ENCODE measurements at regions not wholly inside any gene's neighbourhood (a gene's known extent, or its start where the extent isn't known, plus 50 kb on each side); places are given as distances from the start of the nearest gene placed in this dataset.

DNA sequence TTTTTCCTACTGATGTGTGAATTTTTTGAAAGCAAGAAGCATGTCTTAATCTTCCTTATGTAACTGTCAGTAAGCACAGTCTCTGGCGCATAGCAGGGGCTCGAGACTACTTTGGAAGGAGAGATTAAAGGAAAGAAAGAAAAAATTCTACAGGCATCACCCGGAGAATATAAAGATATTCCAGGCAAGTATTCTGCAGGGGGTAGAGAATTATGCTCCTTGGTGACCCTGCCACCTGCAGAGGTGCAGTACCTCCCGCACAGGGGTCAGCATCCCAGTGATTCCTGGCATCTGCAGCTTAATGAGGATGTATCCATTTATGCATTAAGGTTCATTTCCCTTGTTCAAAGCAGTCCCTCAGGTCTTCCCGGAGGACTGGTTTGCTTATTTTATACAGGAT is 87.6 kb upstream of the WLS start (continued):
- TF ChIP-seq ZMYM3 (CRISPR knock-in tag; IDR thresholded peaks at IDR 0.05) (no peak), ZNF83 (CRISPR knock-in tag; IDR thresholded peaks at IDR 0.05; ENCODE audit: borderline replicate concordance) (no peak), ZNF766 (CRISPR knock-in tag; IDR thresholded peaks at IDR 0.05; ENCODE audit: borderline replicate concordance) (no peak), RFX1 (IDR thresholded peaks at IDR 0.05) (no peak), ETV6 (CRISPR knock-in tag; conservative IDR thresholded peaks at IDR 0.05) (no peak), EHMT2 (IDR thresholded peaks at IDR 0.05; ENCODE audit: borderline replicate concordance, low read depth, low read length) (no peak)
- TF ChIP-seq, protein P1, sequence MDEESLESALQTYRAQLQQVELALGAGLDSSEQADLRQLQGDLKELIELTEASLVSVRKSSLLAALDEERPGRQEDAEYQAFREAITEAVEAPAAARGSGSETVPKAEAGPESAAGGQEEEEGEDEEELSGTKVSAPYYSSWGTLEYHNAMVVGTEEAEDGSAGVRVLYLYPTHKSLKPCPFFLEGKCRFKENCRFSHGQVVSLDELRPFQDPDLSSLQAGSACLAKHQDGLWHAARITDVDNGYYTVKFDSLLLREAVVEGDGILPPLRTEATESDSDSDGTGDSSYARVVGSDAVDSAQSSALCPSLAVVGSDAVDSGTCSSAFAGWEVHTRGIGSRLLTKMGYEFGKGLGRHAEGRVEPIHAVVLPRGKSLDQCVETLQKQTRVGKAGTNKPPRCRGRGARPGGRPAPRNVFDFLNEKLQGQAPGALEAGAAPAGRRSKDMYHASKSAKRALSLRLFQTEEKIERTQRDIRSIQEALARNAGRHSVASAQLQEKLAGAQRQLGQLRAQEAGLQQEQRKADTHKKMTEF (CRISPR knock-in tag; IDR thresholded peaks at IDR 0.05) = no peak
- TF ChIP-seq, protein P2, sequence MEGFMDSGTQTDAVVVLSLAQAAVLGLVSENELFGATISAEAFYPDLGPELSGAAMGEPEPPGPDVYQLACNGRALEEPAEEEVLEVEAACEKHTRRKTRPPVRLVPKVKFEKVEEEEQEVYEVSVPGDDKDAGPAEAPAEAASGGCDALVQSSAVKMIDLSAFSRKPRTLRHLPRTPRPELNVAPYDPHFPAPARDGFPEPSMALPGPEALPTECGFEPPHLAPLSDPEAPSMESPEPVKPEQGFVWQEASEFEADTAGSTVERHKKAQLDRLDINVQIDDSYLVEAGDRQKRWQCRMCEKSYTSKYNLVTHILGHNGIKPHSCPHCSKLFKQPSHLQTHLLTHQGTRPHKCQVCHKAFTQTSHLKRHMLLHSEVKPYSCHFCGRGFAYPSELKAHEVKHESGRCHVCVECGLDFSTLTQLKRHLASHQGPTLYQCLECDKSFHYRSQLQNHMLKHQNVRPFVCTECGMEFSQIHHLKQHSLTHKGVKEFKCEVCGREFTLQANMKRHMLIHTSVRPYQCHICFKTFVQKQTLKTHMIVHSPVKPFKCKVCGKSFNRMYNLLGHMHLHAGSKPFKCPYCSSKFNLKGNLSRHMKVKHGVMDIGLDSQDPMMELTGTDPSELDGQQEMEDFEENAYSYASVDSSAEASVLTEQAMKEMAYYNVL (CRISPR knock-in tag; IDR thresholded peaks at IDR 0.05; ENCODE audit: borderline replicate concordance) = no peak
- TF ChIP-seq, protein P3, sequence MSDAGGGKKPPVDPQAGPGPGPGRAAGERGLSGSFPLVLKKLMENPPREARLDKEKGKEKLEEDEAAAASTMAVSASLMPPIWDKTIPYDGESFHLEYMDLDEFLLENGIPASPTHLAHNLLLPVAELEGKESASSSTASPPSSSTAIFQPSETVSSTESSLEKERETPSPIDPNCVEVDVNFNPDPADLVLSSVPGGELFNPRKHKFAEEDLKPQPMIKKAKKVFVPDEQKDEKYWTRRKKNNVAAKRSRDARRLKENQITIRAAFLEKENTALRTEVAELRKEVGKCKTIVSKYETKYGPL (CRISPR knock-in tag; IDR thresholded peaks at IDR 0.05) = no peak

DNA sequence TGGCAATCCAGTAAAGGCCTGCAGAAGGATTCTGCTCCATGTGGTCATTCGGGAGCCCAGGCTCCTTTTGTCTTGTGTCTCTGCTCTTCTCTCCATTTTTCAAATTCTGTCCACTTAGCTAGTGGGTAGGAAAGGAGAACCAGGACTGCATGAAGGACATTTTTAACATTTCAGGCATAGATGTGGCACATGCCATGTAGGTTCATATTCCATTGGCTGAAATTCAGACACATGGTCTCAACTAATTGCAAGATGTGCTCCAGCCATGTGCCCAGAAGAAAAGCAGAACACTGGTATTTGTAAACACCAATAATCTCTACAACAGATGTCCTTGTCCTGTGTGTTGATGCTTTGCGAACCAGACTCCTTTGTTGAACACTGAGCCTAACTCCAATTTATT is 85.2 kb upstream of the WLS start:
- FAIRE-seq = no peak
- in situ Hi-C loops (cut with HindIII; ENCODE audit: extremely low pct_ligation_motif_present, low pct_unique_long_range_greater_than_20kb) (no loop called here), intact Hi-C loops (cut with micrococcal nuclease; ENCODE audit: unreplicated experiment) (no loop called here)
- Histone ChIP-seq H2AFZ (ENCODE audit: low read length) (no peak overlapping the region), H3K4me3 (replicated peaks in 1 of 3; ENCODE audit: insufficient read depth in 1 of 3, low read depth in 2 of 3, low read length in 3 of 3) (no peak overlapping the region), H3K9ac (ENCODE audit: insufficient read depth, low read depth, low read length) (no peak overlapping the region), H4K20me1 (ENCODE audit: insufficient read depth, low read length) (no peaks in the 10 kb centered on the region), H3K79me2 (ENCODE audit: insufficient read depth, low read length) (no peaks in the 10 kb centered on the region), H3K4me1 (ENCODE audit: insufficient read depth, low read length) (no peaks in the 10 kb centered on the region), H3K27ac (ENCODE audit: extremely low read length, insufficient read depth, low read length) (no peak overlapping the region), H3K27me3 (ENCODE audit: control insufficient read depth in 1 of 2, insufficient read depth in 2 of 2, low read length in 2 of 2) (0 out of 5 replicates have a peak, but pooled peaks cover 0 to 3% of the 10 kb centered on the region in 2 experiments), H3K36me3 (replicated peaks in 1 of 2; ENCODE audit: control insufficient read depth in 1 of 2, insufficient read depth in 2 of 2, low read length in 2 of 2) (no peaks in the 10 kb centered on the region), H3K4me2 (ENCODE audit: low read depth, low read length) (no peak overlapping the region), H3K9me3 (ENCODE audit: low read length) (no peaks in the 10 kb centered on the region)
- ChIA-PET CTCF (ENCODE audit: low intra/inter-chr PET ratio, low total read pairs) (no interaction called here), POLR2A (no interaction called here)
- WGBS (ENCODE audit: low lambda C conversion rate) = 0% methylated on average over 2 of the region's 2 CpGs
- no peak for ATAC-seq
- BruUV-seq (replicated peaks) = no TSS peak
- DNase-seq (ENCODE audit: low spot score) = no peak
- TF ChIP-seq, protein P4, sequence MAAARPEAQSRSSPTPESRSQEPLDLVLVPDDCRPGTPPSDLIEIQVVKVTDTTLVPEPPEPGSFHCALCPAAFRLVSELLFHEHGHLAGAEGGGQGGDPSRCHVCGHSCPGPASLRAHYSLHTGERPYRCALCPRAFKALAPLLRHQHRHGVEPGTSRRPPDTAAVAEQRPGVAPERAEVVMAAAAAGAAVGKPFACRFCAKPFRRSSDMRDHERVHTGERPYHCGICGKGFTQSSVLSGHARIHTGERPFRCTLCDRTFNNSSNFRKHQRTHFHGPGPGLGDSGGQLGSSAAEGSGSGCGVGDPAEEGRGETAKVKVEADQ (CRISPR knock-in tag; IDR thresholded peaks at IDR 0.05; ENCODE audit: borderline replicate concordance) = no peak
- TF ChIP-seq, protein P5, sequence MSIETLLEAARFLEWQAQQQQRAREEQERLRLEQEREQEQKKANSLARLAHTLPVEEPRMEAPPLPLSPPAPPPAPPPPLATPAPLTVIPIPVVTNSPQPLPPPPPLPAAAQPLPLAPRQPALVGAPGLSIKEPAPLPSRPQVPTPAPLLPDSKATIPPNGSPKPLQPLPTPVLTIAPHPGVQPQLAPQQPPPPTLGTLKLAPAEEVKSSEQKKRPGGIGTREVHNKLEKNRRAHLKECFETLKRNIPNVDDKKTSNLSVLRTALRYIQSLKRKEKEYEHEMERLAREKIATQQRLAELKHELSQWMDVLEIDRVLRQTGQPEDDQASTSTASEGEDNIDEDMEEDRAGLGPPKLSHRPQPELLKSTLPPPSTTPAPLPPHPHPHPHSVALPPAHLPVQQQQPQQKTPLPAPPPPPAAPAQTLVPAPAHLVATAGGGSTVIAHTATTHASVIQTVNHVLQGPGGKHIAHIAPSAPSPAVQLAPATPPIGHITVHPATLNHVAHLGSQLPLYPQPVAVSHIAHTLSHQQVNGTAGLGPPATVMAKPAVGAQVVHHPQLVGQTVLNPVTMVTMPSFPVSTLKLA (IDR thresholded peaks at IDR 0.05) = peak; percentile 51; the same call in 1 of the 2 replicates
- TF ChIP-seq RNF2 (conservative IDR thresholded peaks at IDR 0.05; ENCODE audit: low read depth) = no peak
- TF ChIP-seq KDM2A (CRISPR knock-in tag; IDR thresholded peaks at IDR 0.05; ENCODE audit: borderline replicate concordance, low read depth) = no peak
- no peak for TF ChIP-seq HDAC6 (IDR thresholded peaks at IDR 0.05; ENCODE audit: low read depth, low read length)
- no peak for TF ChIP-seq ZNF350 (CRISPR knock-in tag; IDR thresholded peaks at IDR 0.05; ENCODE audit: borderline replicate concordance, low read depth)
- no peak for TF ChIP-seq RFXANK (CRISPR knock-in tag; IDR thresholded peaks at IDR 0.05)
